ENCODE measurements at regions not wholly inside any gene's neighbourhood (a gene's known extent, or its start where the extent isn't known, plus 50 kb on each side); places are given as distances from the start of the nearest gene placed in this dataset.

GRCh38 chr1:55535724-55536544 is 320.8 kb upstream of the USP24 start:
- H3K79me1 ChIP-seq (ENCODE audit: low read depth, low read length): no peaks in the 10 kb centered on the region
- H3K9me3 ChIP-seq (replicated peaks in 1 of 2; ENCODE audit: control insufficient read depth in 2 of 2, insufficient read depth in 1 of 2, low read depth in 1 of 2, low read length in 2 of 2): no peaks in the 10 kb centered on the region
- no peak overlapping the region for H4K8ac ChIP-seq (ENCODE audit: low read depth, low read length)
- H3K4me1 ChIP-seq (ENCODE audit: control insufficient read depth in 2 of 2, insufficient read depth in 1 of 2, low read depth in 1 of 2, low read length in 2 of 2): no peaks in the 10 kb centered on the region
- H2BK5ac ChIP-seq (ENCODE audit: low read length): no peak overlapping the region
- H2AFZ ChIP-seq (ENCODE audit: low read length): no peak overlapping the region
- H3K4me2 ChIP-seq (ENCODE audit: insufficient read depth, low read length, poor library complexity, severe bottlenecking): no peak overlapping the region
- H3K23ac ChIP-seq (ENCODE audit: low read depth, low read length, poor library complexity): no peak overlapping the region
- H3K4me3 ChIP-seq (ENCODE audit: low read length in 2 of 2): no peak overlapping the region
- no peak overlapping the region for H2BK12ac ChIP-seq (ENCODE audit: low read length)
- H3K27me3 ChIP-seq (ENCODE audit: control insufficient read depth in 3 of 3, insufficient read depth in 3 of 3, low read depth in 1 of 3, low read length in 3 of 3): no peaks in the 10 kb centered on the region
- no peak overlapping the region for H3K27ac ChIP-seq (replicated peaks; ENCODE audit: low read length)
- no peaks in the 10 kb centered on the region for H3K36me3 ChIP-seq (replicated peaks in 1 of 2; ENCODE audit: control insufficient read depth in 2 of 2, insufficient read depth in 2 of 2, low read length in 2 of 2)
- H3K4ac ChIP-seq (ENCODE audit: low read length): no peak overlapping the region
- H2BK15ac ChIP-seq (ENCODE audit: low read length): no peak overlapping the region
- no peak overlapping the region for H3K9ac ChIP-seq (ENCODE audit: low read depth, low read length, poor library complexity)
- no peak overlapping the region for H3K18ac ChIP-seq (ENCODE audit: low read length)
- no CpG with 5 or more reads among the region's 4 CpGs for WGBS, 2 donors (ENCODE audit: extremely low coverage in 2 of 2, insufficient read length in 2 of 2, insufficient replicate concordance in 1 of 2)
- no peak overlapping the region for H3K14ac ChIP-seq (ENCODE audit: low read length)
- no peak overlapping the region for H2AK5ac ChIP-seq (ENCODE audit: low read depth, low read length)
- no peak overlapping the region for H4K91ac ChIP-seq (ENCODE audit: low read depth, low read length, poor library complexity)
- H2BK120ac ChIP-seq (ENCODE audit: low read depth, low read length): no peak overlapping the region
- no peak for DNase-seq (ENCODE audit: low spot score)

- Histone ChIP-seq H3K14ac (ENCODE audit: low read length) (no peak overlapping the region), H2BK5ac (ENCODE audit: low read length) (no peak overlapping the region), H3K4me2 (ENCODE audit: insufficient read depth, low read length, poor library complexity, severe bottlenecking) (no peak overlapping the region), H3K4me1 (ENCODE audit: control insufficient read depth in 2 of 2, insufficient read depth in 1 of 2, low read depth in 1 of 2, low read length in 2 of 2) (no peaks in the 10 kb centered on the region), H3K9ac (ENCODE audit: low read depth, low read length, poor library complexity) (no peak overlapping the region), H2AK5ac (ENCODE audit: low read depth, low read length) (no peak overlapping the region), H3K4me3 (ENCODE audit: low read length in 2 of 2) (no peak overlapping the region), H3K4ac (ENCODE audit: low read length) (no peak overlapping the region), H2BK12ac (ENCODE audit: low read length) (no peak overlapping the region), H4K8ac (ENCODE audit: low read depth, low read length) (no peak overlapping the region), H3K27me3 (ENCODE audit: control insufficient read depth in 3 of 3, insufficient read depth in 3 of 3, low read depth in 1 of 3, low read length in 3 of 3) (no peaks in the 10 kb centered on the region), H3K36me3 (replicated peaks in 1 of 2; ENCODE audit: control insufficient read depth in 2 of 2, insufficient read depth in 2 of 2, low read length in 2 of 2) (no peaks in the 10 kb centered on the region), H2AFZ (ENCODE audit: low read length) (no peak overlapping the region), H4K91ac (ENCODE audit: low read depth, low read length, poor library complexity) (no peak overlapping the region), H3K18ac (ENCODE audit: low read length) (no peak overlapping the region), H3K27ac (replicated peaks; ENCODE audit: low read length) (no peak overlapping the region), H2BK15ac (ENCODE audit: low read length) (no peak overlapping the region), H3K9me3 (replicated peaks in 1 of 2; ENCODE audit: control insufficient read depth in 2 of 2, insufficient read depth in 1 of 2, low read depth in 1 of 2, low read length in 2 of 2) (no peaks in the 10 kb centered on the region), H2BK120ac (ENCODE audit: low read depth, low read length) (no peak overlapping the region), H3K79me1 (ENCODE audit: low read depth, low read length) (no peaks in the 10 kb centered on the region), H3K23ac (ENCODE audit: low read depth, low read length, poor library complexity) (no peak overlapping the region)
- WGBS, 2 donors (ENCODE audit: extremely low coverage in 2 of 2, insufficient read length in 2 of 2, insufficient replicate concordance in 1 of 2): no CpG with 5 or more reads among the region's 3 CpGs
- no peak for DNase-seq (ENCODE audit: low spot score)
These were observed 319.5 kb upstream of the USP24 start for GRCh38 chr1:55534565-55535121.

- Histone ChIP-seq H3K79me1 (ENCODE audit: low read depth, low read length) (no peaks in the 10 kb centered on the region), H2BK15ac (ENCODE audit: low read length) (no peak overlapping the region), H2BK12ac (ENCODE audit: low read length) (no peak overlapping the region), H3K9ac (ENCODE audit: low read depth, low read length, poor library complexity) (no peak overlapping the region), H4K8ac (ENCODE audit: low read depth, low read length) (no peak overlapping the region), H3K4me3 (ENCODE audit: low read length in 2 of 2) (no peak overlapping the region), H2AFZ (ENCODE audit: low read length) (no peak overlapping the region), H3K36me3 (replicated peaks in 1 of 2; ENCODE audit: control insufficient read depth in 2 of 2, insufficient read depth in 2 of 2, low read length in 2 of 2) (no peaks in the 10 kb centered on the region), H3K4me1 (ENCODE audit: control insufficient read depth in 2 of 2, insufficient read depth in 1 of 2, low read depth in 1 of 2, low read length in 2 of 2) (no peaks in the 10 kb centered on the region), H3K27me3 (ENCODE audit: control insufficient read depth in 3 of 3, insufficient read depth in 3 of 3, low read depth in 1 of 3, low read length in 3 of 3) (no peaks in the 10 kb centered on the region), H3K4me2 (ENCODE audit: insufficient read depth, low read length, poor library complexity, severe bottlenecking) (no peak overlapping the region), H3K4ac (ENCODE audit: low read length) (no peak overlapping the region), H3K9me3 (replicated peaks in 1 of 2; ENCODE audit: control insufficient read depth in 2 of 2, insufficient read depth in 1 of 2, low read depth in 1 of 2, low read length in 2 of 2) (no peaks in the 10 kb centered on the region), H3K14ac (ENCODE audit: low read length) (no peak overlapping the region), H2BK5ac (ENCODE audit: low read length) (no peak overlapping the region), H2BK120ac (ENCODE audit: low read depth, low read length) (no peak overlapping the region), H3K18ac (ENCODE audit: low read length) (no peak overlapping the region), H2AK5ac (ENCODE audit: low read depth, low read length) (no peak overlapping the region), H3K23ac (ENCODE audit: low read depth, low read length, poor library complexity) (no peak overlapping the region), H4K91ac (ENCODE audit: low read depth, low read length, poor library complexity) (no peak overlapping the region), H3K27ac (replicated peaks; ENCODE audit: low read length) (no peak overlapping the region)
- no peak for DNase-seq (ENCODE audit: low spot score)
These were observed 316.5 kb upstream of the USP24 start for GRCh38 chr1:55531644-55532043.

- no peak for DNase-seq (ENCODE audit: low spot score)
- WGBS, 2 donors (ENCODE audit: extremely low coverage in 2 of 2, insufficient read length in 2 of 2, insufficient replicate concordance in 1 of 2): no CpG with 5 or more reads among the region's 3 CpGs
- Histone ChIP-seq H3K9ac (ENCODE audit: low read depth, low read length, poor library complexity) (no peak overlapping the region), H2BK15ac (ENCODE audit: low read length) (no peak overlapping the region), H3K36me3 (replicated peaks in 1 of 2; ENCODE audit: control insufficient read depth in 2 of 2, insufficient read depth in 2 of 2, low read length in 2 of 2) (no peaks in the 10 kb centered on the region), H2AK5ac (ENCODE audit: low read depth, low read length) (no peak overlapping the region), H4K8ac (ENCODE audit: low read depth, low read length) (no peak overlapping the region), H2BK120ac (ENCODE audit: low read depth, low read length) (no peak overlapping the region), H3K27ac (replicated peaks; ENCODE audit: low read length) (no peak overlapping the region), H2AFZ (ENCODE audit: low read length) (no peak overlapping the region), H3K4me3 (ENCODE audit: low read length in 2 of 2) (no peak overlapping the region), H3K14ac (ENCODE audit: low read length) (no peak overlapping the region), H3K4me2 (ENCODE audit: insufficient read depth, low read length, poor library complexity, severe bottlenecking) (no peak overlapping the region), H2BK12ac (ENCODE audit: low read length) (no peak overlapping the region), H3K79me1 (ENCODE audit: low read depth, low read length) (no peaks in the 10 kb centered on the region), H3K18ac (ENCODE audit: low read length) (no peak overlapping the region), H3K4me1 (ENCODE audit: control insufficient read depth in 2 of 2, insufficient read depth in 1 of 2, low read depth in 1 of 2, low read length in 2 of 2) (no peaks in the 10 kb centered on the region), H3K4ac (ENCODE audit: low read length) (no peak overlapping the region), H3K23ac (ENCODE audit: low read depth, low read length, poor library complexity) (no peak overlapping the region), H3K27me3 (ENCODE audit: control insufficient read depth in 3 of 3, insufficient read depth in 3 of 3, low read depth in 1 of 3, low read length in 3 of 3) (no peaks in the 10 kb centered on the region), H3K9me3 (replicated peaks in 1 of 2; ENCODE audit: control insufficient read depth in 2 of 2, insufficient read depth in 1 of 2, low read depth in 1 of 2, low read length in 2 of 2) (no peaks in the 10 kb centered on the region), H2BK5ac (ENCODE audit: low read length) (no peak overlapping the region), H4K91ac (ENCODE audit: low read depth, low read length, poor library complexity) (no peak overlapping the region)
These were observed 315.8 kb upstream of the USP24 start for GRCh38 chr1:55530749-55531478.

Measured in neuronal stem cell (in vitro differentiated cells).